PC-3 (cell line): ENCODE measurements at regions not wholly inside any gene's neighbourhood (a gene's known extent, or its start where the extent isn't known, plus 50 kb on each side); places are given as distances from the start of the nearest gene placed in this dataset.

Experiments used
- ATAC-seq: fragments of 200-7000 bp; cut with Tn5 transposase; 2 replicates; pipeline ENCODE4 v1.9.1; 2020; ENCODE audit warnings: mild to moderate bottlenecking, moderate library complexity
- BruUV-seq: library from RNA; stranded (reverse); fragments of 400-500 nt; replicated peaks from 2 replicates; lab custom pipeline; 2021; lab: Mats Ljungman, UMichigan
- CTCF ChIA-PET: fragments of 300-600 bp; sonication (Branson Sonifier 250); formaldehyde crosslinking; loops from one replicate; lab custom pipeline; 2022; ENCODE audit warnings: antibody characterized with exemption; lab: Charles Lee
- POLR2A ChIA-PET: fragments of 300-600 bp; sonication (Branson Sonifier 250); formaldehyde crosslinking; loops from one replicate; lab custom pipeline; 2022; ENCODE audit warnings: antibody characterized with exemption; ENCODE audit not compliant: unreplicated experiment; lab: Charles Lee
- DNase-seq: peaks from one replicate; pipeline ENCODE4 v3.0.0-alpha.2; 2015
- H2AFZ ChIP-seq: fragments of 300-600 bp; sonication (generic); 2 replicates; pipeline ENCODE4 v1.6.0; 2016; ENCODE audit warnings: antibody characterized with exemption, low read length
- H3F3A ChIP-seq: fragments of 300-600 bp; sonication (generic); one replicate; pipeline ENCODE4 v1.6.0; 2017; ENCODE audit warnings: antibody characterized with exemption, low read length, control low read depth, mild to moderate bottlenecking; ENCODE audit not compliant: unreplicated experiment
- H3K27ac ChIP-seq: fragments of 300-600 bp; sonication (generic); 2 replicates; pipeline ENCODE4 v1.5.1; 2016; ENCODE audit warnings: mild to moderate bottlenecking, low read length
- H3K27me3 ChIP-seq: fragments of 300-600 bp; sonication (generic); 2 replicates; pipeline ENCODE4 v1.6.1; 2016; ENCODE audit warnings: low read length, mixed read lengths
- H3K36me3 ChIP-seq: fragments of 300-600 bp; sonication (generic); 2 replicates; pipeline ENCODE4 v1.6.1; 2016; ENCODE audit warnings: low read depth, mixed run types, low read length, mixed read lengths
- H3K4me1 ChIP-seq: fragments of 300-600 bp; sonication (generic); 2 replicates; pipeline ENCODE4 v1.5.1; 2016; ENCODE audit warnings: low read length; ENCODE audit not compliant: insufficient read depth
- H3K4me2 ChIP-seq: fragments of 300-600 bp; sonication (generic); 2 replicates; pipeline ENCODE4 v1.6.0; 2016; ENCODE audit warnings: low read length
- H3K4me3 ChIP-seq: fragments of 300-600 bp; sonication (generic); 2 replicates; pipeline ENCODE4 v1.5.1; 2016; ENCODE audit warnings: mild to moderate bottlenecking, low read length, mixed read lengths
- H3K79me2 ChIP-seq: fragments of 300-600 bp; sonication (generic); 2 replicates; pipeline ENCODE4 v1.6.1; 2017; ENCODE audit warnings: low read length, mixed read lengths
- H3K9ac ChIP-seq: fragments of 300-600 bp; sonication (generic); 2 replicates; pipeline ENCODE4 v1.6.0; 2016; ENCODE audit warnings: mild to moderate bottlenecking, low read length
- H3K9me2 ChIP-seq: fragments of 300-600 bp; sonication (generic); replicated peaks from 2 replicates; pipeline ENCODE4 v1.6.1; 2016; ENCODE audit warnings: mixed run types, low read length, mixed read lengths
- H3K9me3 ChIP-seq: fragments of 300-600 bp; sonication (generic); 2 replicates; pipeline ENCODE4 v1.6.1; 2016; ENCODE audit warnings: low read length, mixed read lengths
- H4K20me1 ChIP-seq: fragments of 300-600 bp; sonication (generic); 2 replicates; pipeline ENCODE4 v1.6.1; 2016; ENCODE audit warnings: low read length, mixed read lengths
- EZH2 ChIP-seq: fragments of 300-600 bp; sonication (generic); IDR thresholded peaks from one replicate; pipeline ENCODE4 v1.6.1; 2017; ENCODE audit warnings: antibody characterized with exemption, mild to moderate bottlenecking, low read length; ENCODE audit not compliant: unreplicated experiment
- EZH2phosphoT487 ChIP-seq: fragments of 300-600 bp; sonication (generic); IDR thresholded peaks from 2 replicates; pipeline ENCODE4 v1.6.1; 2018; ENCODE audit warnings: mild to moderate bottlenecking, antibody characterized with exemption, low read length, borderline replicate concordance
- intact Hi-C: fragments of 100-400 bp; cut with micrococcal nuclease; formaldehyde crosslinking; loops from 2 replicates; pipeline ENCODE4 v1.9.0; 2023
- TF ChIP-seq, protein P1 (sequence below): fragments of 300-600 bp; sonication (generic); conservative IDR thresholded peaks from 2 replicates; pipeline ENCODE4 v1.5.1; 2017; ENCODE audit warnings: antibody characterized with exemption, low read depth, mild to moderate bottlenecking, low read length

DNA sequence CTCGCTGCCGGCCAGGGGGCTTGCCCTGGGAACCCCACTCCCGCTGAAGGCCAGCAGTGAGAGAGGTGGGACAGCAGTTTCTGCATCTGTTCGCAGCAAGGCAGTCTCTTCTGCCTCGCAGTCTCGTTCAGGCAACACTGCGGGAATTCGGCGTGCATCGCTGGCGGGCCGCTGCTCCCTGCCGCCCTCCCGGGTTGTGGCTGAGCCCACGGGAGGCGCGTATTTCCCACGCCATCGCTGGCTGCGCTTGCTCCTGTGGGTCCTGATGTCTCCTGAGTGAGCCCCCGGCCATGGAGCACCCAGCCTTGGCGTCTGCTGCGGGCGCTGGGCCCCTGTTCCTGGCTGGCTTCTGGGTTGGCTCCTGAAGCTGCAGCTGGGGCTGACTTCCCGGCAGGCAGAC, 227.9 kb downstream of the TEX29 start:
- Histone ChIP-seq H3K9ac (no peak overlapping the region), H3K27me3 (no peaks in the 10 kb centered on the region), H3K4me1 (no peaks in the 10 kb centered on the region), H4K20me1 (no peaks in the 10 kb centered on the region), H3F3A (no peaks in the 10 kb centered on the region), H2AFZ (no peak overlapping the region), H3K79me2 (no peaks in the 10 kb centered on the region), H3K4me3 (no peak overlapping the region), H3K9me3 (no peaks in the 10 kb centered on the region), H3K36me3 (no peaks in the 10 kb centered on the region), H3K27ac (no peak overlapping the region), H3K4me2 (no peak overlapping the region), H3K9me2 (no peaks in the 10 kb centered on the region)
- ChIA-PET CTCF (no interaction called here), POLR2A (no interaction called here)
- BruUV-seq: no TSS peak
- intact Hi-C loops: no loop called here
- DNase-seq (no peak), ATAC-seq (no peak)
- no peak for TF ChIP-seq EZH2phosphoT487
- no peak for TF ChIP-seq EZH2
- TF ChIP-seq, protein P1, sequence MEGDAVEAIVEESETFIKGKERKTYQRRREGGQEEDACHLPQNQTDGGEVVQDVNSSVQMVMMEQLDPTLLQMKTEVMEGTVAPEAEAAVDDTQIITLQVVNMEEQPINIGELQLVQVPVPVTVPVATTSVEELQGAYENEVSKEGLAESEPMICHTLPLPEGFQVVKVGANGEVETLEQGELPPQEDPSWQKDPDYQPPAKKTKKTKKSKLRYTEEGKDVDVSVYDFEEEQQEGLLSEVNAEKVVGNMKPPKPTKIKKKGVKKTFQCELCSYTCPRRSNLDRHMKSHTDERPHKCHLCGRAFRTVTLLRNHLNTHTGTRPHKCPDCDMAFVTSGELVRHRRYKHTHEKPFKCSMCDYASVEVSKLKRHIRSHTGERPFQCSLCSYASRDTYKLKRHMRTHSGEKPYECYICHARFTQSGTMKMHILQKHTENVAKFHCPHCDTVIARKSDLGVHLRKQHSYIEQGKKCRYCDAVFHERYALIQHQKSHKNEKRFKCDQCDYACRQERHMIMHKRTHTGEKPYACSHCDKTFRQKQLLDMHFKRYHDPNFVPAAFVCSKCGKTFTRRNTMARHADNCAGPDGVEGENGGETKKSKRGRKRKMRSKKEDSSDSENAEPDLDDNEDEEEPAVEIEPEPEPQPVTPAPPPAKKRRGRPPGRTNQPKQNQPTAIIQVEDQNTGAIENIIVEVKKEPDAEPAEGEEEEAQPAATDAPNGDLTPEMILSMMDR: no peak

DNA sequence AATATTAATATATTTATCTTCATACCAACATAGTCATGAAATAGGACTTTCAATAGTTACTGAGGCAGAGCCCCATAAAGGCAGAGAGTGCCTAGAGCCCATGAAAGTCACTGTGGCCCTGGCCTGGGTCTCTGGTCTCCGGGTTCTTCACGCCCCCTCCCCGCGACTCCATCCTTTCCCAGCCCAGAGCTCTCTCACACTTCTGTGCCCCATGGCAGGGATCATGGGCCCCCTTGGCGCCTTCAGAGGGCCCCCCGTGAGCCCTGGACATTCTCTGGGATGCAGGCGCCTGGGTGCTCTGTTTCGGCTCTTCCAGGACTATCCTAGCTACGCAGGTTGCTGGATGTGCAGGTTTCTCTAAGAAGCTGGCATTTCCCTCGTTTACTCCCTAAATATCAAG, 228.4 kb downstream of the TEX29 start:
- POLR2A ChIA-PET: no interaction called here
- TF ChIP-seq EZH2 (no peak), EZH2phosphoT487 (no peak)
- TF ChIP-seq, protein P1: no peak
- no peak overlapping the region for H3K9ac ChIP-seq
- H3K79me2 ChIP-seq: no peaks in the 10 kb centered on the region
- H4K20me1 ChIP-seq: no peaks in the 10 kb centered on the region
- H3K9me2 ChIP-seq: no peaks in the 10 kb centered on the region
- ATAC-seq: no peak
- no peak for DNase-seq
- BruUV-seq: no TSS peak
- CTCF ChIA-PET: no interaction called here
- no peak overlapping the region for H3K4me2 ChIP-seq
- no peaks in the 10 kb centered on the region for H3K9me3 ChIP-seq
- H3K36me3 ChIP-seq: no peaks in the 10 kb centered on the region
- H3K27ac ChIP-seq: no peak overlapping the region
- no peak overlapping the region for H3K4me3 ChIP-seq
- H3F3A ChIP-seq: no peaks in the 10 kb centered on the region
- no peak overlapping the region for H2AFZ ChIP-seq
- 0 out of 2 replicates have a peak, but pooled peaks cover 4% of the 10 kb centered on the region for H3K27me3 ChIP-seq
- intact Hi-C loops: no loop called here
- H3K4me1 ChIP-seq: no peaks in the 10 kb centered on the region

DNA sequence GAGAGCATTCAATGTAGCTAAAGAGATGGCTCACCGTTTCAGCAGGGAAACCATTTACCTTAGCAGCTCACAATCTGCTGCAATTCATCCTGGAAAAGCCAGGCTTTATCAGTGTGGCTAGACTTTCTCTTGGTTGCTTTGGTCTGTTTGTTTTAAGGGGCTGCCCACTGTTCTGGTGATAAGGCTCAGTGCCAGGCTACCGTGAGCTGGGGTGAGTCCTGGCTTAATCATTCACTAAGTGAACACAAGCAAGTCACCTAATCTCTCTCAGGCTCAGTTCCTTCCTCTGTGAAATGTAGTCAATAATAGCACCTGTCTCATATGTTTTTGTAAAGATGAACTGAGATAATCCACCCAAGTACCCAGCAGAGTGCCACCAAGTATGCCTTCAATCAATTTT, 229.0 kb downstream of the TEX29 start:
- intact Hi-C loops: no loop called here
- Histone ChIP-seq H3K4me1 (no peaks in the 10 kb centered on the region), H3K79me2 (no peaks in the 10 kb centered on the region), H3K27ac (no peak overlapping the region), H3F3A (no peaks in the 10 kb centered on the region), H2AFZ (no peak overlapping the region), H3K4me2 (no peak overlapping the region), H3K4me3 (no peak overlapping the region), H3K36me3 (no peaks in the 10 kb centered on the region), H3K9me3 (no peaks in the 10 kb centered on the region), H4K20me1 (no peaks in the 10 kb centered on the region), H3K9ac (no peak overlapping the region), H3K27me3 (0 out of 2 replicates have a peak, but pooled peaks cover 8% of the 10 kb centered on the region), H3K9me2 (no peaks in the 10 kb centered on the region)
- no peak for ATAC-seq
- CTCF ChIA-PET: no interaction called here
- TF ChIP-seq, protein P1: no peak
- TF ChIP-seq EZH2phosphoT487 (no peak), EZH2 (no peak)
- DNase-seq: no peak
- POLR2A ChIA-PET: no interaction called here
- BruUV-seq: no TSS peak
